IMR-90 (cell line): ENCODE measurements at regions not wholly inside any gene's neighbourhood (a gene's known extent, or its start where the extent isn't known, plus 50 kb on each side); places are given as distances from the start of the nearest gene placed in this dataset.

Source experiments
- ATAC-seq: fragments of 200-7000 bp; cut with Tn5 transposase; 2 replicates; pipeline ENCODE4 v1.9.1; 2020; ENCODE audit warnings: low read depth, mild to moderate bottlenecking, moderate library complexity
- BruUV-seq: library from RNA; stranded (reverse); fragments of 400-500 nt; replicated peaks from 2 replicates; lab custom pipeline; 2021; lab: Mats Ljungman, UMichigan
- CTCF ChIA-PET: fragments of 300-600 bp; formaldehyde crosslinking; extraction: SDS; loops from one replicate; lab custom pipeline; 2021; ENCODE audit warnings: antibody characterized with exemption; lab: Yijun Ruan, JAX
- POLR2A ChIA-PET: fragments of 300-600 bp; sonication (Branson Sonifier 250); formaldehyde crosslinking; loops from one replicate; lab custom pipeline; 2022; ENCODE audit warnings: antibody characterized with exemption; ENCODE audit not compliant: unreplicated experiment; lab: Charles Lee
- DNase-seq: peaks from one replicate; pipeline ENCODE4 v3.0.0; 2013
- H2AFZ ChIP-seq: replicated peaks from 2 replicates; pipeline ENCODE3; 2013; ENCODE audit warnings: low read length, mild to moderate bottlenecking; ENCODE audit not compliant: poor library complexity
- H2AK5ac ChIP-seq: 2 replicates; pipeline ENCODE4 v1.6.1; 2013; ENCODE audit warnings: low read depth, low read length, inconsistent platforms
- H2AK9ac ChIP-seq: replicated peaks from 2 replicates; pipeline ENCODE3; 2013; ENCODE audit warnings: mild to moderate bottlenecking, low read depth, low read length, moderate library complexity; ENCODE audit not compliant: poor library complexity
- H2BK120ac ChIP-seq: 2 replicates; pipeline ENCODE4 v1.6.1; 2013; ENCODE audit warnings: low read depth, low read length, inconsistent platforms
- H2BK15ac ChIP-seq: 3 replicates; pipeline ENCODE4 v1.6.1; 2013; ENCODE audit warnings: low read depth, low read length, inconsistent platforms
- H2BK20ac ChIP-seq: 2 replicates; pipeline ENCODE4 v1.6.1; 2013; ENCODE audit warnings: low read depth, mild to moderate bottlenecking, inconsistent platforms, low read length, moderate library complexity
- H2BK5ac ChIP-seq: 2 replicates; pipeline ENCODE4 v1.6.1; 2013; ENCODE audit warnings: mild to moderate bottlenecking, low read depth, low read length, inconsistent platforms; ENCODE audit not compliant: poor library complexity, severe bottlenecking
- H3K14ac ChIP-seq: replicated peaks from 2 replicates; pipeline ENCODE4 v1.6.1; 2013; ENCODE audit warnings: low read depth, low read length, inconsistent platforms
- H3K18ac ChIP-seq: 2 replicates; pipeline ENCODE4 v1.6.1; 2013; ENCODE audit warnings: low read depth, low read length, control low read depth
- H3K23ac ChIP-seq: 2 replicates; pipeline ENCODE4 v1.6.1; 2013; ENCODE audit warnings: low read depth, low read length, inconsistent platforms
- H3K27ac ChIP-seq: 2 replicates; pipeline ENCODE4 v1.5.1; 2013; ENCODE audit warnings: mild to moderate bottlenecking, control low read depth, low read length; ENCODE audit not compliant: insufficient read depth
- H3K27me3 ChIP-seq: 2 replicates; pipeline ENCODE4 v1.6.1; 2013; ENCODE audit warnings: low read length; ENCODE audit not compliant: control insufficient read depth, insufficient read depth
- H3K36me3 ChIP-seq: 2 replicates; pipeline ENCODE4 v1.6.1; 2013; ENCODE audit warnings: low read length, mixed read lengths; ENCODE audit not compliant: control insufficient read depth, insufficient read depth
- H3K4ac ChIP-seq: 2 replicates; pipeline ENCODE4 v1.6.1; 2013; ENCODE audit warnings: low read depth, low read length, inconsistent platforms
- H3K4me1 ChIP-seq: 2 replicates; pipeline ENCODE4 v1.6.1; 2013; ENCODE audit warnings: low read length, mixed read lengths; ENCODE audit not compliant: control insufficient read depth, insufficient read depth
- H3K4me2 ChIP-seq: 2 replicates; pipeline ENCODE4 v1.6.1; 2013; ENCODE audit warnings: low read depth, mild to moderate bottlenecking, control low read depth, low read length, moderate library complexity
- H3K4me3 ChIP-seq: 2 replicates; pipeline ENCODE4 v1.5.1; 2013; ENCODE audit warnings: low read depth, mild to moderate bottlenecking, control low read depth, low read length, moderate library complexity; ENCODE audit not compliant: insufficient read depth
- H3K56ac ChIP-seq: 2 replicates; pipeline ENCODE4 v1.6.1; 2013; ENCODE audit warnings: low read length, inconsistent platforms; ENCODE audit not compliant: insufficient read depth; ENCODE audit errors: extremely low read depth
- H3K79me1 ChIP-seq, 2 experiments: 2 replicates each; pipeline ENCODE4 v1.6.1; 2013; ENCODE audit warnings: low read length in 2 of 2, inconsistent platforms in 1 of 2, low read depth in 1 of 2
- H3K9ac ChIP-seq: 2 replicates; pipeline ENCODE4 v1.6.1; 2013; ENCODE audit warnings: low read depth, low read length, control low read depth
- H3K9me1 ChIP-seq: 2 replicates; pipeline ENCODE4 v1.6.1; 2013; ENCODE audit warnings: low read length, inconsistent platforms; ENCODE audit not compliant: insufficient read depth
- H3K9me3 ChIP-seq: 2 replicates; pipeline ENCODE4 v1.6.1; 2013; ENCODE audit warnings: low read length; ENCODE audit not compliant: control insufficient read depth, insufficient read depth
- H4K20me1 ChIP-seq: 2 replicates; pipeline ENCODE4 v1.6.1; 2013; ENCODE audit warnings: low read length, inconsistent platforms; ENCODE audit not compliant: insufficient read depth
- H4K5ac ChIP-seq: 2 replicates; pipeline ENCODE4 v1.6.1; 2013; ENCODE audit warnings: mild to moderate bottlenecking, low read depth, low read length, control low read depth
- H4K8ac ChIP-seq, 2 experiments: 2 replicates each; pipeline ENCODE4 v1.6.1; 2013; ENCODE audit warnings: low read depth in 2 of 2, low read length in 2 of 2, control low read depth in 1 of 2, inconsistent platforms in 1 of 2
- H4K91ac ChIP-seq: 2 replicates; pipeline ENCODE4 v1.6.1; 2013; ENCODE audit warnings: low read depth, low read length, inconsistent platforms; ENCODE audit not compliant: insufficient read depth
- BHLHE40 ChIP-seq: fragments of 150-350 bp; IDR thresholded peaks from 2 replicates; pipeline ENCODE4 v1.6.1; 2016; ENCODE audit warnings: mild to moderate bottlenecking, low read depth, low read length
- CEBPB ChIP-seq: IDR thresholded peaks from 2 replicates; pipeline ENCODE4 v1.6.1; 2012; ENCODE audit warnings: low read depth, low read length, improper control_type of control experiment
- CHD1 ChIP-seq: IDR thresholded peaks from 2 replicates; pipeline ENCODE4 v1.6.1; 2012; ENCODE audit warnings: low read depth, low read length, improper control_type of control experiment
- FOS ChIP-seq: fragments of 150-350 bp; IDR thresholded peaks from 2 replicates; pipeline ENCODE4 v1.6.1; 2016; ENCODE audit warnings: low read depth, low read length
- MAFK ChIP-seq: IDR thresholded peaks from 2 replicates; pipeline ENCODE4 v1.6.1; 2012; ENCODE audit warnings: low read depth, low read length, improper control_type of control experiment
- MAZ ChIP-seq: IDR thresholded peaks from 2 replicates; pipeline ENCODE4 v1.6.1; 2012; ENCODE audit warnings: low read depth, mild to moderate bottlenecking, low read length, improper control_type of control experiment, moderate library complexity, borderline replicate concordance
- MXI1 ChIP-seq: IDR thresholded peaks from 2 replicates; pipeline ENCODE4 v1.6.1; 2012; ENCODE audit warnings: low read depth, mild to moderate bottlenecking, low read length, moderate library complexity, borderline replicate concordance
- NFE2L2 ChIP-seq: fragments of 150-350 bp; IDR thresholded peaks from 2 replicates; pipeline ENCODE4 v1.6.1; 2016; ENCODE audit warnings: low read depth, mild to moderate bottlenecking, low read length
- POLR2A ChIP-seq: IDR thresholded peaks from 2 replicates; pipeline ENCODE4 v1.6.1; 2012; ENCODE audit warnings: mild to moderate bottlenecking, low read depth, low read length
- RAD21 ChIP-seq: IDR thresholded peaks from 2 replicates; pipeline ENCODE4 v1.6.1; 2012; ENCODE audit warnings: low read length, improper control_type of control experiment
- RCOR1 ChIP-seq: IDR thresholded peaks from 2 replicates; pipeline ENCODE4 v1.6.1; 2012; ENCODE audit warnings: mild to moderate bottlenecking, low read length, improper control_type of control experiment; ENCODE audit not compliant: insufficient replicate concordance
- RFX5 ChIP-seq: IDR thresholded peaks from 2 replicates; pipeline ENCODE4 v1.8.0; 2012; ENCODE audit warnings: low read depth, mild to moderate bottlenecking, low read length, moderate library complexity
- WGBS, 2 experiments: methylation state at CpG; one replicate each; pipeline versions ENCODE4 v1.1.5 to v1.1.7; 2013; ENCODE audit warnings: missing lambda C conversion rate in 2 of 2; ENCODE audit not compliant: insufficient read length in 1 of 2; ENCODE audit errors: extremely low coverage in 2 of 2; 5-methylcytosine and 5-hydroxymethylcytosine counted together
- dilution Hi-C: fragments of 300-500 bp; cut with HindIII; formaldehyde crosslinking; loops from one replicate; pipeline ENCODE4 v1.14.3; 2018; ENCODE audit warnings: low sequenced_read_pairs; ENCODE audit not compliant: unreplicated experiment
- in situ Hi-C: fragments of 300-500 bp; cut with MboI; formaldehyde crosslinking; loops from 3 replicates; pipeline ENCODE4 v1.14.3; 2019; ENCODE audit warnings: low sequenced_read_pairs, inconsistent platforms, mixed read lengths
- intact Hi-C: fragments of 100-400 bp; cut with micrococcal nuclease; formaldehyde crosslinking; loops from 2 replicates; pipeline ENCODE4 v1.10.0; 2022
- TF ChIP-seq, protein P1 (sequence below): conservative IDR thresholded peaks from 2 replicates; pipeline ENCODE4 v1.5.1; 2012; ENCODE audit warnings: mild to moderate bottlenecking, low read depth, low read length, improper control_type of control experiment
- TF ChIP-seq, protein P2 (sequence below): fragments of 150-350 bp; IDR thresholded peaks from 2 replicates; pipeline ENCODE4 v1.6.1; 2016; ENCODE audit warnings: low read depth, mild to moderate bottlenecking, low read length, moderate library complexity, borderline replicate concordance
- TF ChIP-seq, protein P3 (sequence below): fragments of 150-350 bp; IDR thresholded peaks from 2 replicates; pipeline ENCODE4 v1.6.1; 2017; ENCODE audit warnings: mild to moderate bottlenecking, antibody characterized with exemption, low read length, low read depth

DNA sequence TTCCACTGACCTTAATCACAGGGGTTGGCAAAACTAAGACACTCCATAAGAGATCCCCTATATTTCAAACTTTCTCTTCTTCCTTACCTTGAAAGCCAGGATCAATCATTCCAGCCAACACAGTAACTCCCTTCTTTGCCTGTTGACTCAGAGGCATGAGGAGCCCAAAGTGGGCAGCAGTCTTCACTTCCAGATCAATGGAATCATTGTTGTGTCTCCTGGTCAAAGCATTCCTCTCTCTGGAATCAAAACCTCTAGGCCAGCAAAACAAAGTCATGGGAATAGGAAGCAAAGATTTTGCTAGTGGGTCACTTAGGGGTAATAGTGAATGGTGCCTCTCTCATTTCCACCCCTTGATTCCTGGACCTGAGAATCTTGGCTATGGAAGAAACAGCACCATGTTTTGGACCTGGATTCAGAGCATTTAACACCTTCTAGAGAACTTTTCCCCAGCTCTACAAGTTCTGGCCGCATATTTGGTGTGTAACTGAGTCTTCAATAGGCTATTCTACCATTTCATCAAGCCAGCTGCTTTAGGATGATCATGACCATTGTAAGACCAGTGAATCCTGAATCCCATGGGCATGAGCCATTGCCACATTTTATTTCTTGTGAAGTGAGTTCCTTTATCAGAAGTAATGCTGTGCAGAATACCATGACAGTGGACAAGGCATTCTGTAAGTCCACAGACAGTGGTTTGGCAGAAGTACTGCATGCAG, 65.7 kb upstream of the SERPINE2 start:
- no peak overlapping the region for H2AK9ac ChIP-seq
- no peak overlapping the region; the same call in 1 of the 2 replicates for H3K14ac ChIP-seq
- ATAC-seq = no peak
- no peak overlapping the region; the same call in 1 of the 2 replicates for H4K91ac ChIP-seq
- dilution Hi-C loops (no loop called here), in situ Hi-C loops (no loop called here), intact Hi-C loops (loop anchor here (5.0 kb wide), 1 partner anchor 157 kb away; no protein-coding TSS in a partner anchor)
- no peak overlapping the region for H3K9ac ChIP-seq
- no peak overlapping the region for H3K4me2 ChIP-seq
- no peak overlapping the region for H3K23ac ChIP-seq
- peak overlapping the region; percentile 43; the same call in 1 of the 2 replicates for H3K18ac ChIP-seq
- H3K56ac ChIP-seq = no peak overlapping the region
- peak overlapping the region; percentile 69 for H2BK20ac ChIP-seq
- no peak overlapping the region for H4K8ac ChIP-seq
- no peaks in the 10 kb centered on the region for H3K36me3 ChIP-seq
- peak overlapping the region; percentile 45 for H2AK5ac ChIP-seq
- peaks cover 13% of the 10 kb centered on the region for H3K4me1 ChIP-seq
- no peaks in the 10 kb centered on the region for H3K9me3 ChIP-seq
- TF ChIP-seq, protein P1, sequence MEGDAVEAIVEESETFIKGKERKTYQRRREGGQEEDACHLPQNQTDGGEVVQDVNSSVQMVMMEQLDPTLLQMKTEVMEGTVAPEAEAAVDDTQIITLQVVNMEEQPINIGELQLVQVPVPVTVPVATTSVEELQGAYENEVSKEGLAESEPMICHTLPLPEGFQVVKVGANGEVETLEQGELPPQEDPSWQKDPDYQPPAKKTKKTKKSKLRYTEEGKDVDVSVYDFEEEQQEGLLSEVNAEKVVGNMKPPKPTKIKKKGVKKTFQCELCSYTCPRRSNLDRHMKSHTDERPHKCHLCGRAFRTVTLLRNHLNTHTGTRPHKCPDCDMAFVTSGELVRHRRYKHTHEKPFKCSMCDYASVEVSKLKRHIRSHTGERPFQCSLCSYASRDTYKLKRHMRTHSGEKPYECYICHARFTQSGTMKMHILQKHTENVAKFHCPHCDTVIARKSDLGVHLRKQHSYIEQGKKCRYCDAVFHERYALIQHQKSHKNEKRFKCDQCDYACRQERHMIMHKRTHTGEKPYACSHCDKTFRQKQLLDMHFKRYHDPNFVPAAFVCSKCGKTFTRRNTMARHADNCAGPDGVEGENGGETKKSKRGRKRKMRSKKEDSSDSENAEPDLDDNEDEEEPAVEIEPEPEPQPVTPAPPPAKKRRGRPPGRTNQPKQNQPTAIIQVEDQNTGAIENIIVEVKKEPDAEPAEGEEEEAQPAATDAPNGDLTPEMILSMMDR = no peak
- TF ChIP-seq, protein P2, sequence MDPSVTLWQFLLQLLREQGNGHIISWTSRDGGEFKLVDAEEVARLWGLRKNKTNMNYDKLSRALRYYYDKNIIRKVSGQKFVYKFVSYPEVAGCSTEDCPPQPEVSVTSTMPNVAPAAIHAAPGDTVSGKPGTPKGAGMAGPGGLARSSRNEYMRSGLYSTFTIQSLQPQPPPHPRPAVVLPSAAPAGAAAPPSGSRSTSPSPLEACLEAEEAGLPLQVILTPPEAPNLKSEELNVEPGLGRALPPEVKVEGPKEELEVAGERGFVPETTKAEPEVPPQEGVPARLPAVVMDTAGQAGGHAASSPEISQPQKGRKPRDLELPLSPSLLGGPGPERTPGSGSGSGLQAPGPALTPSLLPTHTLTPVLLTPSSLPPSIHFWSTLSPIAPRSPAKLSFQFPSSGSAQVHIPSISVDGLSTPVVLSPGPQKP = no peak
- TF ChIP-seq MAZ (no peak), RCOR1 (no peak), MXI1 (no peak), BHLHE40 (no peak), FOS (no peak), NFE2L2 (no peak), MAFK (no peak), RAD21 (no peak), CHD1 (no peak), RFX5 (no peak), CEBPB (no peak), POLR2A (no peak)
- TF ChIP-seq, protein P3, sequence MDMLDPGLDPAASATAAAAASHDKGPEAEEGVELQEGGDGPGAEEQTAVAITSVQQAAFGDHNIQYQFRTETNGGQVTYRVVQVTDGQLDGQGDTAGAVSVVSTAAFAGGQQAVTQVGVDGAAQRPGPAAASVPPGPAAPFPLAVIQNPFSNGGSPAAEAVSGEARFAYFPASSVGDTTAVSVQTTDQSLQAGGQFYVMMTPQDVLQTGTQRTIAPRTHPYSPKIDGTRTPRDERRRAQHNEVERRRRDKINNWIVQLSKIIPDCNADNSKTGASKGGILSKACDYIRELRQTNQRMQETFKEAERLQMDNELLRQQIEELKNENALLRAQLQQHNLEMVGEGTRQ = no peak
- H2AFZ ChIP-seq = no peak overlapping the region
- no CpG with 5 or more reads among the region's 1 CpG for WGBS, 2 experiments
- no peak overlapping the region for H3K27ac ChIP-seq
- peak overlapping the region; percentile 36; the same call in 1 of the 3 replicates for H2BK15ac ChIP-seq
- H4K20me1 ChIP-seq = no peaks in the 10 kb centered on the region
- ChIA-PET CTCF (no interaction called here), POLR2A (no interaction called here)
- H3K27me3 ChIP-seq = no peaks in the 10 kb centered on the region
- H3K9me1 ChIP-seq = peaks cover 13% of the 10 kb centered on the region
- H2BK5ac ChIP-seq = no peak overlapping the region
- H3K4ac ChIP-seq = peak overlapping the region; percentile 10; the same call in 1 of the 2 replicates
- BruUV-seq = no TSS peak
- peak overlapping the region; percentile 2; the same call in 1 of the 2 replicates for H2BK120ac ChIP-seq
- H4K5ac ChIP-seq = no peak overlapping the region
- H3K4me3 ChIP-seq = no peak overlapping the region
- peak; percentile 28 for DNase-seq
- no peaks in the 10 kb centered on the region for H3K79me1 ChIP-seq
